D721Med (cell line): ENCODE measurements at regions not wholly inside any gene's neighbourhood (a gene's known extent, or its start where the extent isn't known, plus 50 kb on each side); places are given as distances from the start of the nearest gene placed in this dataset.

Source experiments
- DNase-seq: peaks from one replicate; pipeline ENCODE4 v3.0.0; 2011; ENCODE audit warnings: low spot score; ENCODE audit not compliant: insufficient read length
- FAIRE-seq: peaks from 2 replicates; lab custom pipeline; 2011; peaks lifted over from hg19 to GRCh38; lab: Jason Lieb, UNC
- TF ChIP-seq, protein P1 (sequence below): IDR thresholded peaks from 2 replicates; pipeline ENCODE4 v1.5.1; 2012; ENCODE audit warnings: mild to moderate bottlenecking, control low read depth; ENCODE audit not compliant: insufficient read depth; ENCODE audit errors: missing control alignments

DNA sequence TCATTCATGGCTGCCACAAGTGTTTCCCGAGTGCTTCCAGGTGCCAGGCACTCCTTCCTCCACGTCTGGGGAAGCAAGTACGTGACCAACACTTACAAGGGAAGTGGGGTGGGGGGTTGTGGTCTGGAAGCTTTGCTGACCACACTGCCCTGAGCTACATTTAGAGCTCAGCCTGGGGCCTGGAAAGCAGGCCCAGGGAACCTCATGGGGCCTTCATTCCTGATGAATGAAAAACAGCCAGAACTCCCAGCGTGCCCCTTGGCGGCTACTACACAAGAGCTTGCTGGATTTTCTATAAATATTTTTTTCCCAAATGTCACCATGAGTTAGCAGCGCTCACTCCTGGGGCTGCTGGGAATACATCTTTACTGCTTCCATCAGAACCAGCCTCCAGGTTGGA, 73.3 kb downstream of the ABCC12 start:
- TF ChIP-seq, protein P1, sequence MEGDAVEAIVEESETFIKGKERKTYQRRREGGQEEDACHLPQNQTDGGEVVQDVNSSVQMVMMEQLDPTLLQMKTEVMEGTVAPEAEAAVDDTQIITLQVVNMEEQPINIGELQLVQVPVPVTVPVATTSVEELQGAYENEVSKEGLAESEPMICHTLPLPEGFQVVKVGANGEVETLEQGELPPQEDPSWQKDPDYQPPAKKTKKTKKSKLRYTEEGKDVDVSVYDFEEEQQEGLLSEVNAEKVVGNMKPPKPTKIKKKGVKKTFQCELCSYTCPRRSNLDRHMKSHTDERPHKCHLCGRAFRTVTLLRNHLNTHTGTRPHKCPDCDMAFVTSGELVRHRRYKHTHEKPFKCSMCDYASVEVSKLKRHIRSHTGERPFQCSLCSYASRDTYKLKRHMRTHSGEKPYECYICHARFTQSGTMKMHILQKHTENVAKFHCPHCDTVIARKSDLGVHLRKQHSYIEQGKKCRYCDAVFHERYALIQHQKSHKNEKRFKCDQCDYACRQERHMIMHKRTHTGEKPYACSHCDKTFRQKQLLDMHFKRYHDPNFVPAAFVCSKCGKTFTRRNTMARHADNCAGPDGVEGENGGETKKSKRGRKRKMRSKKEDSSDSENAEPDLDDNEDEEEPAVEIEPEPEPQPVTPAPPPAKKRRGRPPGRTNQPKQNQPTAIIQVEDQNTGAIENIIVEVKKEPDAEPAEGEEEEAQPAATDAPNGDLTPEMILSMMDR = no peak
- FAIRE-seq (no peak), DNase-seq (no peak)

DNA sequence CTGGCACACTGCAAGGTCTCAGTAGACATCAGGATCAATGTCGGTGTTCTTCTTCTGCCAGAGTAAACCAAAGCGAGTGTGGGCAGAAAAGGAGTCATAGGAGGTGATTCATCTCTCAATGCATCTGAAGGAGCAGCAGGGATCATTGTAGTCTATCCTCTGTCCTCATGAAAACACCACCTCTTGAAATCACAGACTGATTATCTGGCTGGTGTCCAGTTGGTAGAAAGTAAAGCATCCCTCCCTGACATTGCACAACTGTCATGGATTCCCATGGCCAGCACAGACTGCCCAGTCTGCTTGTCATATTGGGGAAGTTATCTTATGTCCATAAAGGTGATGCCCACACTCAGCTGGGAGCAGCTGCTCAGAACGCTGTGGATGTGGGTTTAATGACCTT, 74.1 kb downstream of the ABCC12 start:
- DNase-seq (no peak), FAIRE-seq (no peak)
- TF ChIP-seq, protein P1 = no peak

DNA sequence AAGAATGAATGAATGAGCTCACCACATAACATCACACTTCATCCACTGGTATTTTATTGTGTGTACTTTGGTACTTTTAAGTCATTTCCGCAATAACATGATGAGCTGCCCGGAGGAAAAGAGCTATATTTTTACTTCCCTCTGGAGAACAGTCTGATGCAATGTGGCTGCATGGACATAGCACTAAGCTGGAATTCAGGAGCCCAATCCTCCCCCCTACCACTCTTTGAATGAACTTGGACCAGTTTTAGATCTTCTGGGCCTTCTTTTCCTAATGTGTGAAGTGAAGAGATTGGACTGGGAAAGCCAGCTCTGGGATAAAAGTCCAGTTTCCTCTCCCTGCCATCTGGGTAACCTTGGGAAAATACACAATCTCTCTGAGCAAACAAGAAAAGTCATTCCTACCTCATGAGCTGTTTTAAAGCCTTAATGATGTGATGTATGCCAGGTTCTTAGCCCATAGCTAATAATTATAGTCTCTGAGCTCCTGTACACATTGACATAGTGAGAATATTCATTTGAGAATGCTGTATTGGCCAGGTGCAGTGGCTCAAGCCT, 79.3 kb downstream of the ABCC12 start:
- DNase-seq (no peak), FAIRE-seq (no peak)
- TF ChIP-seq, protein P1 = no peak

DNA sequence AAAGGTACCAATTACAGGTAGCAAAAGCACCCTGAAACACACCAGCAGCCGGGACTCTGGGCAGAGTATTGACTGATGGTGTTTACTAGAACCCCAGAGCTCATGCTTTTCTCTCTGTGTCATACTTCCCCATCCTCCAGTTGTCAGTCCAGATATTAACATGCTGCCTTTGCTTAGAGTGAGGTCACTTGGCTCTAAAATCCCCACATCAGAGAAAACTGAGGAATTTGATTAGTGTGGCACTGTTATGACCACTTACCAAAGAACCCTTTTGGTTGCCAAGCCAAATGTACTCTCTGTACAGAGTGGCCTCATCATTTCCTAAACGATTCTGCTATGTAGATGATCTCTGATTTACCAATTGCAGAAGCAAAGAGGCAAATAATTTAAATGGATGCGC, 80.4 kb downstream of the ABCC12 start:
- TF ChIP-seq, protein P1 = no peak
- FAIRE-seq (no peak), DNase-seq (no peak)

DNA sequence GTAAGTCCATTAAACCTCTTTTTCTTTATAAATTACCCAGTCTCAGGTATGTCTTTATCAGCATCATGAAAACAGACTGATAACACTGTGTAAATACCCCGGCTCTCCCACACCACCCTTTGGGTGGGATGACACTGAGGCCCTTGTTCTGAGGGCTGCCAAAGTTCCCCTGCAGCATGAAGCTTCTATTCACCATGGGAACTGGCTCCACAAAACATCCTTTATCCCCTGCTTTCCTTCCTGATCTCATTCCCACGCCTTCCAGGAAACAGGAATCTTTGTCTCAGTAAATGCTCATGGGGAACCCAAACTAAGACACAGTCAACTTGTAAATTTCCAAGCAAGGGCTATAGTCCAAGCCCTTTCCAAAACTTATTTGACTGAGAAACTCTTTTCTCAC, 88.4 kb downstream of the ABCC12 start:
- DNase-seq = no peak
- TF ChIP-seq, protein P1 = no peak
- no peak for FAIRE-seq

DNA sequence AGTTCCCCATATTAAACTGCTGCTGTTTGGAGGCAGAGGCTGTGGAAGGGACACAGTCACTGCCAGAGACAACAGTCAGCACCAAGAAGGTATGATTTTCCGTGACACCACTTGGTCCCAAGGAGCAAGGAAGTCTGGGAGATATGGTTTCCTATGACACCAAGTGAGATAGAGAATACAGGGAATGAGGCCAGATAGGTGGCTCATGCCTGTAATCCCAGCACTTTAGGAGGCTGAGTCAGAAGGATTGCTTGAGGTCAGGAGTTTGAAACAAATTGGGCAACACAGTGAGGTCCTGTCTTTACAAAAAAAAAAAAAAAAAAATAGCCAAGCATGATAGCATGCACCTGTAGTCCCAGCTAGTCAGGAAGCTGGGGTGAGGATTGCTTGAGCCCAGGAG, 90.8 kb downstream of the ABCC12 start:
- no peak for DNase-seq
- TF ChIP-seq, protein P1 = no peak
- no peak for FAIRE-seq

DNA sequence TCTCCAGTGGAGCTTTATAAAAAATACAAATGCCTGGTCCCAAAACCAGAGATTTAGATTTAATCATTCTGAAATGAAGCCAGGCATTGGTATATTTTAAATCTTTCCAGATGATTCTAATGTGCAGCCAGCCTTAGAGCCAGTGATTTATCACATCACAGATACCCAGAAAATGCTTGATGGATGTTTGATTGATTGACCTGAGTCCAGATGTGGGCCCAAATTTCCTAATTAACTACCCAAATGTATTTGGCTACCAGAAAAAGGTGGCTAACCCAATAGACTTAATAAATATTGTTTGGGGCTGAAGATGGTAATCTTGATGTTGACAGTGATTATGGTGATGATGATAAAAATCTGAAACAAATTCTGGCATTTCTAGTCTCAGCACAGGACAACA, 93.1 kb downstream of the ABCC12 start:
- TF ChIP-seq, protein P1 = no peak
- FAIRE-seq (no peak), DNase-seq (no peak)
